ENCODE measurements at regions not wholly inside any gene's neighbourhood (a gene's known extent, or its start where the extent isn't known, plus 50 kb on each side); places are given as distances from the start of the nearest gene placed in this dataset.

GRCh38 chr2:138985881-138986280 lies 205.7 kb upstream of the NXPH2 start:
- H3K4me1 ChIP-seq (ENCODE audit: control insufficient read depth in 2 of 2, insufficient read depth in 2 of 2, low read length in 2 of 2), result no peaks in the 10 kb centered on the region
- peaks cover 0 to 7% (median 4%) of the 10 kb centered on the region in 3 donors for H3K9me3 ChIP-seq (ENCODE audit: control extremely low read depth in 1 of 3, control insufficient read depth in 2 of 3, insufficient read depth in 1 of 3, low read length in 2 of 3)
- intact Hi-C loops (cut with micrococcal nuclease), result no loop called here
- no peaks in the 10 kb centered on the region for H3K27me3 ChIP-seq (replicated peaks in 1 of 4; ENCODE audit: control extremely low read depth in 1 of 4, control insufficient read depth in 3 of 4, insufficient read depth in 4 of 4, low read length in 3 of 4)
- no peak overlapping the region for H3K4me2 ChIP-seq (replicated peaks; ENCODE audit: low read depth, low read length, poor library complexity, severe bottlenecking)
- no peak for TF ChIP-seq EZH2 (IDR thresholded peaks at IDR 0.05; ENCODE audit: borderline replicate concordance, insufficient read depth, low read depth, low read length, poor library complexity, severe bottlenecking)
- TF ChIP-seq, protein P1, sequence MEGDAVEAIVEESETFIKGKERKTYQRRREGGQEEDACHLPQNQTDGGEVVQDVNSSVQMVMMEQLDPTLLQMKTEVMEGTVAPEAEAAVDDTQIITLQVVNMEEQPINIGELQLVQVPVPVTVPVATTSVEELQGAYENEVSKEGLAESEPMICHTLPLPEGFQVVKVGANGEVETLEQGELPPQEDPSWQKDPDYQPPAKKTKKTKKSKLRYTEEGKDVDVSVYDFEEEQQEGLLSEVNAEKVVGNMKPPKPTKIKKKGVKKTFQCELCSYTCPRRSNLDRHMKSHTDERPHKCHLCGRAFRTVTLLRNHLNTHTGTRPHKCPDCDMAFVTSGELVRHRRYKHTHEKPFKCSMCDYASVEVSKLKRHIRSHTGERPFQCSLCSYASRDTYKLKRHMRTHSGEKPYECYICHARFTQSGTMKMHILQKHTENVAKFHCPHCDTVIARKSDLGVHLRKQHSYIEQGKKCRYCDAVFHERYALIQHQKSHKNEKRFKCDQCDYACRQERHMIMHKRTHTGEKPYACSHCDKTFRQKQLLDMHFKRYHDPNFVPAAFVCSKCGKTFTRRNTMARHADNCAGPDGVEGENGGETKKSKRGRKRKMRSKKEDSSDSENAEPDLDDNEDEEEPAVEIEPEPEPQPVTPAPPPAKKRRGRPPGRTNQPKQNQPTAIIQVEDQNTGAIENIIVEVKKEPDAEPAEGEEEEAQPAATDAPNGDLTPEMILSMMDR (IDR thresholded peaks at IDR 0.05), result no peak
- no peak overlapping the region for H3K4me3 Mint-ChIP-seq
- no peak overlapping the region for H3K9ac ChIP-seq (ENCODE audit: low read length)
- H3K27me3 Mint-ChIP-seq, result no peaks in the 10 kb centered on the region
- no peak overlapping the region for H3K27ac Mint-ChIP-seq
- ATAC-seq (ENCODE audit: low read depth) (no peak), DNase-seq (no peak)
- CTCF ChIA-PET, result no interaction called here
- POLR2A ChIA-PET, result no interaction called here
- H4K20me1 ChIP-seq (ENCODE audit: control insufficient read depth, insufficient read depth, low read length, poor library complexity, severe bottlenecking), result no peaks in the 10 kb centered on the region
- H3K27ac ChIP-seq (ENCODE audit: low read length in 2 of 2), result no peak overlapping the region
- peaks cover 7% of the 10 kb centered on the region for H3K9me3 Mint-ChIP-seq (ENCODE audit: insufficient read depth)
- H3K79me2 ChIP-seq (ENCODE audit: control insufficient read depth, insufficient read depth, low read length), result no peaks in the 10 kb centered on the region
- WGBS (ENCODE audit: insufficient coverage), result no CpG with 5 or more reads among the region's 1 CpG
- no peaks in the 10 kb centered on the region for H3K36me3 ChIP-seq (replicated peaks in 1 of 2; ENCODE audit: control extremely low read depth in 1 of 2, control insufficient read depth in 1 of 2, extremely low read depth in 1 of 2, insufficient read depth in 2 of 2, low read length in 1 of 2)
- H3K4me3 ChIP-seq (ENCODE audit: control extremely low read depth in 1 of 5, extremely low read depth in 1 of 5, insufficient read depth in 1 of 5, low read depth in 2 of 5, low read length in 4 of 5), result no peak overlapping the region
- H3K4me1 Mint-ChIP-seq, result no peaks in the 10 kb centered on the region
- H2AFZ ChIP-seq (ENCODE audit: insufficient read depth, low read depth, low read length, poor library complexity, severe bottlenecking), result no peak overlapping the region

GRCh38 chr2:138979131-138979785 lies 199.1 kb upstream of the NXPH2 start:
- H3K27me3 Mint-ChIP-seq, result no peaks in the 10 kb centered on the region
- ATAC-seq (ENCODE audit: low read depth) (no peak), DNase-seq (no peak)
- Histone ChIP-seq H3K79me2 (ENCODE audit: control insufficient read depth, insufficient read depth, low read length) (no peaks in the 10 kb centered on the region), H3K9me3 (ENCODE audit: control extremely low read depth in 1 of 3, control insufficient read depth in 2 of 3, insufficient read depth in 1 of 3, low read length in 2 of 3) (peaks cover 0 to 4% (median 0%) of the 10 kb centered on the region in 3 donors), H4K20me1 (ENCODE audit: control insufficient read depth, insufficient read depth, low read length, poor library complexity, severe bottlenecking) (no peaks in the 10 kb centered on the region), H3K36me3 (replicated peaks in 1 of 2; ENCODE audit: control extremely low read depth in 1 of 2, control insufficient read depth in 1 of 2, extremely low read depth in 1 of 2, insufficient read depth in 2 of 2, low read length in 1 of 2) (no peaks in the 10 kb centered on the region), H3K4me1 (ENCODE audit: control insufficient read depth in 2 of 2, insufficient read depth in 2 of 2, low read length in 2 of 2) (no peaks in the 10 kb centered on the region), H3K27me3 (replicated peaks in 1 of 4; ENCODE audit: control extremely low read depth in 1 of 4, control insufficient read depth in 3 of 4, insufficient read depth in 4 of 4, low read length in 3 of 4) (no peaks in the 10 kb centered on the region), H3K4me3 (ENCODE audit: control extremely low read depth in 1 of 5, extremely low read depth in 1 of 5, insufficient read depth in 1 of 5, low read depth in 2 of 5, low read length in 4 of 5) (no peak overlapping the region), H2AFZ (ENCODE audit: insufficient read depth, low read depth, low read length, poor library complexity, severe bottlenecking) (no peak overlapping the region), H3K9ac (ENCODE audit: low read length) (no peak overlapping the region), H3K4me2 (replicated peaks; ENCODE audit: low read depth, low read length, poor library complexity, severe bottlenecking) (no peak overlapping the region), H3K27ac (ENCODE audit: low read length in 2 of 2) (no peak overlapping the region)
- WGBS (ENCODE audit: insufficient coverage), result no CpG with 5 or more reads among the region's 4 CpGs
- intact Hi-C loops (cut with micrococcal nuclease), result no loop called here
- H3K27ac Mint-ChIP-seq, result no peak overlapping the region
- ChIA-PET CTCF (no interaction called here), POLR2A (no interaction called here)
- no peak overlapping the region for H3K4me3 Mint-ChIP-seq
- no peaks in the 10 kb centered on the region for H3K4me1 Mint-ChIP-seq
- H3K9me3 Mint-ChIP-seq (ENCODE audit: insufficient read depth), result peaks cover 9% of the 10 kb centered on the region
- TF ChIP-seq EZH2 (IDR thresholded peaks at IDR 0.05; ENCODE audit: borderline replicate concordance, insufficient read depth, low read depth, low read length, poor library complexity, severe bottlenecking), result no peak
- TF ChIP-seq, protein P1 (IDR thresholded peaks at IDR 0.05), result no peak

Measured in B cell (primary cell).